Vagina (tissue), 2 donors: ENCODE measurements at regions not wholly inside any gene's neighbourhood (a gene's known extent, or its start where the extent isn't known, plus 50 kb on each side); places are given as distances from the start of the nearest gene placed in this dataset.

Experiments used
- CTCF ChIP-seq, 3 experiments: fragments of 450-650 bp in 2 of 3; fragments of 200-600 bp in 1 of 3; sonication (generic) in 1 of 3; IDR thresholded peaks; one replicate each; pipeline ENCODE4 v1.5.1; 2017 to 2019; ENCODE audit warnings: antibody characterized with exemption in 3 of 3, mild to moderate bottlenecking in 2 of 3, moderate library complexity in 2 of 3
- POLR2A ChIP-seq, 2 donors: fragments of 450-650 bp; IDR thresholded peaks; one replicate each; pipeline ENCODE4 v1.6.1; 2017; ENCODE audit warnings: antibody characterized with exemption in 2 of 2, mild to moderate bottlenecking in 2 of 2, moderate library complexity in 2 of 2

DNA sequence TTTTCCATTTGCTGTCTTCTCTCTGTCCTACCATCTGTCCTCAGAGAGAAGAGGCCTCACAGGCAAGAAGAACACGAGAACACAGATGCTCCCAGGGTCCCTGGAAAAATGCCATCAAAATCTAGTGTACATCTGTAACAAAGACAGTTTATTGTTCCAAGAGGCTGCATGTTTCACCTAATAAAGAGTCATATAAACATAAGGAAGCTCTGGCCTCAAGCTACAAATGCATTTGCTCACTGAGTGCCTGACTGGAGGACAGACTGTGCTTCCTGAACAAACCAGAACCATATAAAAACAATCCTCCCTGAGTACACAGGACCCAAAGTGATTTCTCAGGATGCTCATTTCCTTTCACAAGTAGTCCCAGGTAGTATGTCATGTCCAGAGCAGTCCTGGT, 76.3 kb upstream of the SLC44A3 start:
- no peak for TF ChIP-seq POLR2A (IDR thresholded peaks at IDR 0.05)
- TF ChIP-seq CTCF (IDR thresholded peaks at IDR 0.05): no peak
